Body of pancreas (tissue), 4 donors: ENCODE measurements at regions not wholly inside any gene's neighbourhood (a gene's known extent, or its start where the extent isn't known, plus 50 kb on each side); places are given as distances from the start of the nearest gene placed in this dataset.

Experiments
- POLR2A ChIP-seq, 3 donors: fragments of 450-650 bp; IDR thresholded peaks; one replicate each; pipeline ENCODE4 v1.6.1; 2016; ENCODE audit warnings: antibody characterized with exemption in 3 of 3, mild to moderate bottlenecking in 2 of 3
- TF ChIP-seq, protein P1 (sequence below), 7 experiments: fragments of 450-650 bp in 4 of 7; fragments of 200-600 bp in 3 of 7; sonication (generic) in 3 of 7; IDR thresholded peaks; one replicate each; pipeline ENCODE4 v1.5.1; 2016 to 2019; ENCODE audit warnings: antibody characterized with exemption in 7 of 7

DNA sequence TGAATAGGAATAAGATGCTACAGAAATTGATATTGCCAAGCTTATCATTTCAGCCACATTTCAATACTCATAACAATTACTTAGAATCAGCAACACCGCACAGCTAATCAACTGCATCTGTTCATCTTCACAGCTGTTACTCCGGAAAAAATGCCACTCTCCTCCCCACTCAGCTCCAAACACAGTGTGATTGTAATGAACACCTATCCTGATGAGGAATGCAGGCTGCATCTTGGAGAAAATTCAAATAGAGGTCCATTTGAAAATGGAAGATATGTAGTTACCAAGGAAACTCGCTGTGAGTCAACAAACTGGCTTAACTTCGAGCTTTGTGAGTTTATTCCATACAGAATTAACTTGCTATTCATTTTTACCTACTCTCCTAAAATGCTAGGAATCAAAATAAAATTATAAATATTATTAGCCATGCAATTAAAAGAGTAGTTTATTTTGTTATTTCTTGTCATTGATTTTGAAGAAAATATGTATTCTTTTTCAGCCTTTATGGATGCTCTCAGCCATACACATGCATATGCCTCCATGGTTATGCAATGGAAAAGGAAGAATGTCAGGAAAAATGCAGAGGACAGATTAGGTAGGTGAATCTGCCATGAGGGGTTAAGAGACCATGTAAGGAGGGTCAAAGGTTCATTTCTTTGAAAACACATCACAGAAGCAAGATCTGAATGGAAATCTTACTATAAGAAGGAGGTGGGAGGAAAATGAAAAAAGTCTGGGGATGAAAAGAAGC is 267.2 kb downstream of the POM121L12 start:
- no peak for TF ChIP-seq POLR2A (IDR thresholded peaks at IDR 0.05)
- TF ChIP-seq, protein P1, sequence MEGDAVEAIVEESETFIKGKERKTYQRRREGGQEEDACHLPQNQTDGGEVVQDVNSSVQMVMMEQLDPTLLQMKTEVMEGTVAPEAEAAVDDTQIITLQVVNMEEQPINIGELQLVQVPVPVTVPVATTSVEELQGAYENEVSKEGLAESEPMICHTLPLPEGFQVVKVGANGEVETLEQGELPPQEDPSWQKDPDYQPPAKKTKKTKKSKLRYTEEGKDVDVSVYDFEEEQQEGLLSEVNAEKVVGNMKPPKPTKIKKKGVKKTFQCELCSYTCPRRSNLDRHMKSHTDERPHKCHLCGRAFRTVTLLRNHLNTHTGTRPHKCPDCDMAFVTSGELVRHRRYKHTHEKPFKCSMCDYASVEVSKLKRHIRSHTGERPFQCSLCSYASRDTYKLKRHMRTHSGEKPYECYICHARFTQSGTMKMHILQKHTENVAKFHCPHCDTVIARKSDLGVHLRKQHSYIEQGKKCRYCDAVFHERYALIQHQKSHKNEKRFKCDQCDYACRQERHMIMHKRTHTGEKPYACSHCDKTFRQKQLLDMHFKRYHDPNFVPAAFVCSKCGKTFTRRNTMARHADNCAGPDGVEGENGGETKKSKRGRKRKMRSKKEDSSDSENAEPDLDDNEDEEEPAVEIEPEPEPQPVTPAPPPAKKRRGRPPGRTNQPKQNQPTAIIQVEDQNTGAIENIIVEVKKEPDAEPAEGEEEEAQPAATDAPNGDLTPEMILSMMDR (IDR thresholded peaks at IDR 0.05), result no peak
